NCI-H510A (cell line): ENCODE measurements at regions not wholly inside any gene's neighbourhood (a gene's known extent, or its start where the extent isn't known, plus 50 kb on each side); places are given as distances from the start of the nearest gene placed in this dataset.
"Not testable (repeated sequence)": the region's sequence is repeated elsewhere in the genome, so short reads cannot be mapped to it uniquely, and the experiment has no call there.

ENCODE experiments used
- DNase-seq: peaks from one replicate; lab custom pipeline; 2025; lab: John Stamatoyannopoulos, UW

- no peak for DNase-seq
These were observed 690.9 kb upstream of the FBXO33 start for GRCh38 chr14:40122968-40123648.

- no peak for DNase-seq
These were observed 687.5 kb upstream of the FBXO33 start for GRCh38 chr14:40119765-40120164.

GRCh38 chr14:40119321-40119720, 687.1 kb upstream of the FBXO33 start:
- no peak for DNase-seq

GRCh38 chr14:40115583-40115982, 683.4 kb upstream of the FBXO33 start:
- DNase-seq: no peak

GRCh38 chr14:40113671-40114070, 681.4 kb upstream of the FBXO33 start:
- no peak for DNase-seq

GRCh38 chr14:40100544-40101196, 668.4 kb upstream of the FBXO33 start:
- DNase-seq: no peak

- no peak for DNase-seq
These were observed 667.1 kb upstream of the FBXO33 start for GRCh38 chr14:40099316-40099715.

GRCh38 chr14:40098468-40098867, 666.2 kb upstream of the FBXO33 start:
- no peak for DNase-seq

GRCh38 chr14:40096968-40097367, 664.7 kb upstream of the FBXO33 start:
- DNase-seq: no peak

GRCh38 chr14:40093800-40094199, 661.6 kb upstream of the FBXO33 start:
- DNase-seq: no peak

- DNase-seq: no peak
These were observed 641.9 kb upstream of the FBXO33 start for GRCh38 chr14:40074169-40074568.

- DNase-seq: no peak
These were observed 639.9 kb upstream of the FBXO33 start for GRCh38 chr14:40072175-40072574.

GRCh38 chr14:40058901-40059897, 627.0 kb upstream of the FBXO33 start:
- DNase-seq: no peak

- DNase-seq: no peak
These were observed 621.2 kb upstream of the FBXO33 start for GRCh38 chr14:40053416-40053815.

GRCh38 chr14:40028991-40029390, 596.8 kb upstream of the FBXO33 start:
- no peak for DNase-seq

GRCh38 chr14:40025101-40025500, 592.9 kb upstream of the FBXO33 start:
- DNase-seq: no peak

GRCh38 chr14:40010961-40011360, 578.7 kb upstream of the FBXO33 start:
- no peak for DNase-seq

GRCh38 chr14:40009771-40010170, 577.5 kb upstream of the FBXO33 start:
- DNase-seq: no peak

- DNase-seq: not testable (repeated sequence)
These were observed 576.1 kb upstream of the FBXO33 start for GRCh38 chr14:40008345-40008744.

- DNase-seq: no peak
These were observed 572.8 kb upstream of the FBXO33 start for GRCh38 chr14:40004871-40005500.

GRCh38 chr14:40003773-40004172, 571.5 kb upstream of the FBXO33 start:
- no peak for DNase-seq

- DNase-seq: no peak
These were observed 566.6 kb upstream of the FBXO33 start for GRCh38 chr14:39998854-39999253.
